Stomach (tissue), 8 donors: ENCODE measurements at regions not wholly inside any gene's neighbourhood (a gene's known extent, or its start where the extent isn't known, plus 50 kb on each side); places are given as distances from the start of the nearest gene placed in this dataset.
A peak's percentile ranks its signal among the peaks of the same experiment; 100 is the strongest.

Experiments used
- DNase-seq, 2 donors: peaks; one replicate each; pipeline versions ENCODE4 v3.0.0 to v3.0.0-alpha.2; 2013 to 2019
- H3K27ac ChIP-seq, 5 donors: fragments of 200-600 bp in 4 of 5; sonication (generic) in 4 of 5; one replicate each; pipeline ENCODE4 v1.5.1; 2013 to 2019; ENCODE audit warnings: mild to moderate bottlenecking in 1 of 5, moderate library complexity in 1 of 5
- H3K27me3 ChIP-seq, 3 donors: fragments of 200-600 bp; sonication (generic); one replicate each; pipeline ENCODE4 v1.5.1; 2017 to 2019; ENCODE audit warnings: mixed run types in 1 of 3
- H3K36me3 ChIP-seq, 4 donors: fragments of 200-600 bp; sonication (generic); 1 replicate in 3 of 4; 2 replicates in 1 of 4; pipeline ENCODE4 v1.5.1; 2016 to 2019
- H3K4me1 ChIP-seq, 4 donors: fragments of 200-600 bp; sonication (generic); one replicate each; pipeline ENCODE4 v1.5.1; 2016 to 2019
- H3K4me3 ChIP-seq, 4 donors: fragments of 200-600 bp; sonication (generic) in 3 of 4; one replicate each; pipeline ENCODE4 v1.5.1; 2016 to 2019; ENCODE audit warnings: mild to moderate bottlenecking in 1 of 4
- H3K9me3 ChIP-seq, 4 donors: fragments of 200-600 bp; sonication (generic); one replicate each; pipeline ENCODE4 v1.5.1; 2016 to 2019
- CTCF ChIP-seq, 7 experiments: fragments of 450-650 bp in 4 of 7; fragments of 200-600 bp in 3 of 7; sonication (generic) in 3 of 7; IDR thresholded peaks; one replicate each; pipeline ENCODE4 v1.5.1; 2016 to 2019; ENCODE audit warnings: antibody characterized with exemption in 7 of 7, control low read depth in 2 of 7, mild to moderate bottlenecking in 1 of 7
- EP300 ChIP-seq: sonication (generic); formaldehyde crosslinking; IDR thresholded peaks from one replicate; pipeline ENCODE4 v1.6.1; 2017; ENCODE audit warnings: antibody characterized with exemption
- POLR2A ChIP-seq, 4 donors: fragments of 450-650 bp; IDR thresholded peaks; one replicate each; pipeline ENCODE4 v1.6.1; 2016; ENCODE audit warnings: antibody characterized with exemption in 4 of 4, control low read depth in 2 of 4, mild to moderate bottlenecking in 1 of 4, moderate library complexity in 1 of 4
- POLR2AphosphoS5 ChIP-seq, 3 donors: sonication (generic); formaldehyde crosslinking; IDR thresholded peaks; one replicate each; pipeline ENCODE4 v1.6.1; 2016; ENCODE audit warnings: antibody characterized with exemption in 3 of 3
- WGBS, 5 donors: extraction: QIAGEN DNeasy Blood & Tissue Kit in 3 of 5; methylation state at CpG; one replicate each; pipeline versions ENCODE4 v1.1.5 to v1.1.7; 2013 to 2018; 5-methylcytosine and 5-hydroxymethylcytosine counted together
- intact Hi-C: fragments of 100-400 bp; cut with DNase I; formaldehyde crosslinking; loops from one replicate; pipeline ENCODE4 v1.15.1; 2023; ENCODE audit warnings: low total_unique reads
- donor health status: healthy with polysubstance abuse.
- donor health status: Bipolar disorder and iron deficiency.
- donor health status: healthy.

GRCh38 chr3:65178703-65179102 is 490.9 kb upstream of the ADAMTS9 start:
- peak overlapping the region in 1 of 5 donors; percentile 7 for H3K27ac ChIP-seq
- no peak overlapping the region for H3K4me3 ChIP-seq
- no peaks in the 10 kb centered on the region for H3K9me3 ChIP-seq
- intact Hi-C loops = no loop called here
- no peaks in the 10 kb centered on the region for H3K36me3 ChIP-seq
- no peak for TF ChIP-seq EP300
- TF ChIP-seq CTCF (IDR thresholded peaks at IDR 0.05) = no peak
- TF ChIP-seq POLR2AphosphoS5 (IDR thresholded peaks at IDR 0.05) = no peak
- no peak for TF ChIP-seq POLR2A (IDR thresholded peaks at IDR 0.05)
- WGBS, 5 donors = 64 to 85% (median 81%) methylated on average over 6 of the region's 6 CpGs
- no peaks in the 10 kb centered on the region for H3K27me3 ChIP-seq
- DNase-seq = no peak
- H3K4me1 ChIP-seq = peaks cover 0 to 17% (median 5%) of the 10 kb centered on the region in 4 donors

- Histone ChIP-seq H3K27me3 (no peaks in the 10 kb centered on the region), H3K9me3 (no peaks in the 10 kb centered on the region), H3K4me3 (no peak overlapping the region), H3K4me1 (peaks cover 0 to 15% (median 3%) of the 10 kb centered on the region in 4 donors), H3K27ac (peak overlapping the region in 1 of 5 donors; percentile 7), H3K36me3 (no peaks in the 10 kb centered on the region)
- TF ChIP-seq POLR2AphosphoS5 (IDR thresholded peaks at IDR 0.05) (peak in 1 of 3 donors; percentile 60), CTCF (IDR thresholded peaks at IDR 0.05) (no peak), POLR2A (IDR thresholded peaks at IDR 0.05) (no peak), EP300 (no peak)
- peak in 1 of 2 donors; percentile 36 for DNase-seq
- WGBS, 5 donors = 6 to 29% (median 13%) methylated on average over 1 of the region's 1 CpG
- intact Hi-C loops = no loop called here
Measured at GRCh38 chr3:65177960-65178376, 490.2 kb upstream of the ADAMTS9 start.

- H3K27ac ChIP-seq = peak overlapping the region in 2 of 5 donors; percentile 3 to 79
- intact Hi-C loops = no loop called here
- H3K4me1 ChIP-seq = peaks cover 0 to 13% (median 5%) of the 10 kb centered on the region in 4 donors
- DNase-seq = no peak
- WGBS, 5 donors = 52 to 75% (median 56%) methylated on average over 2 of the region's 2 CpGs
- no peaks in the 10 kb centered on the region for H3K9me3 ChIP-seq
- TF ChIP-seq POLR2A (IDR thresholded peaks at IDR 0.05) (no peak), POLR2AphosphoS5 (IDR thresholded peaks at IDR 0.05) (no peak), CTCF (IDR thresholded peaks at IDR 0.05) (no peak), EP300 (no peak)
- no peak overlapping the region for H3K4me3 ChIP-seq
- no peaks in the 10 kb centered on the region for H3K27me3 ChIP-seq
- no peaks in the 10 kb centered on the region for H3K36me3 ChIP-seq
Measured at GRCh38 chr3:65174713-65175112, 486.9 kb upstream of the ADAMTS9 start.

GRCh38 chr3:65173841-65174240 is 486.0 kb upstream of the ADAMTS9 start:
- 62 to 97% (median 93%) methylated on average over 2 of the region's 2 CpGs for WGBS, 5 donors
- H3K4me1 ChIP-seq = peaks cover 0 to 22% (median 5%) of the 10 kb centered on the region in 4 donors
- intact Hi-C loops = no loop called here
- peak overlapping the region in 2 of 5 donors; percentile 3 to 79 for H3K27ac ChIP-seq
- no peaks in the 10 kb centered on the region for H3K9me3 ChIP-seq
- no peak for DNase-seq
- no peaks in the 10 kb centered on the region for H3K27me3 ChIP-seq
- TF ChIP-seq CTCF (IDR thresholded peaks at IDR 0.05) (no peak), POLR2AphosphoS5 (IDR thresholded peaks at IDR 0.05) (no peak), EP300 (no peak), POLR2A (IDR thresholded peaks at IDR 0.05) (no peak)
- no peak overlapping the region for H3K4me3 ChIP-seq
- no peaks in the 10 kb centered on the region for H3K36me3 ChIP-seq
